IPS DF 4.7 (cell line): ENCODE measurements at regions not wholly inside any gene's neighbourhood (a gene's known extent, or its start where the extent isn't known, plus 50 kb on each side); places are given as distances from the start of the nearest gene placed in this dataset.
A peak's percentile ranks its signal among the peaks of the same experiment; 100 is the strongest.

Source experiments
- DNase-seq: peaks from one replicate; pipeline ENCODE4 v3.0.0-alpha.2; 2013; ENCODE audit warnings: low spot score; ENCODE audit errors: extremely low read depth

- DNase-seq, result no peak
Measured at GRCh38 chr16:81185416-81185815, 53.1 kb upstream of the BCO1 start.

DNA sequence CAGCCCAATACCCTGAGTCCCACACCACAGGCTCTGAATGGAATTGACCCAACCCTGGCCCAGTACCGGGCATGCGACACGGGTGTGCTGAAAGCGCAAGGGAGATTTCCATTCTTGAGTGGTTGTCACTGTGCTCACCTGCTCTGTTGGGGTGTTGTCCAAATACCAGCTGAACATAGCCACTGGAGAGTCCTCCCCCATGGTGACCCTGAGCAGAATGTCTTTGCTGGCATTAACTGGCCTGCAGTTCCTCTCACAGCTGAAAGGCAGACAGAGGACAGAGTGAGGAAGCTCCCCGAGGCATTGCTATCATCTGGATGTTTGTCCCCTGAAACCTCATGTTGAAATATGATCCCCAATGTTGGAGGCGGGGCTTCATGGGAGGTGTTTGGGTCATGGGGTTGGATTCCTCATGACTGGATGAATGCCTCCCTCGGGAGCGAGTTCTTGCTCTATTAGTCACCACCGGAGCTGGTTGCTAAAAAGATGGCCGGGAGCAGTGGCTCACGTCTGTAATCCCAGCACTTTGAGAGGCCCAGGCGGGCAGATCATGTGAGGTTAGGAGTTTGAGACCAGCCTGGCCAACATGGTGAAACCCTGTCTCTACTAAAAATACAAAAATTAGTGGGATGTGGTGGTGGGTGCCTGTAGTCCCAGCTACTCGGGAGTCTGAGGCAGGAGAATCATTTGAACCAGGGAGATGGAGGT, 57.3 kb upstream of the BCO1 start:
- peak; percentile 92 for DNase-seq

- DNase-seq, result no peak
Measured at GRCh38 chr16:81180578-81180977, 57.9 kb upstream of the BCO1 start.

- DNase-seq, result no peak
Measured at GRCh38 chr16:81179219-81179618, 59.3 kb upstream of the BCO1 start.

DNA sequence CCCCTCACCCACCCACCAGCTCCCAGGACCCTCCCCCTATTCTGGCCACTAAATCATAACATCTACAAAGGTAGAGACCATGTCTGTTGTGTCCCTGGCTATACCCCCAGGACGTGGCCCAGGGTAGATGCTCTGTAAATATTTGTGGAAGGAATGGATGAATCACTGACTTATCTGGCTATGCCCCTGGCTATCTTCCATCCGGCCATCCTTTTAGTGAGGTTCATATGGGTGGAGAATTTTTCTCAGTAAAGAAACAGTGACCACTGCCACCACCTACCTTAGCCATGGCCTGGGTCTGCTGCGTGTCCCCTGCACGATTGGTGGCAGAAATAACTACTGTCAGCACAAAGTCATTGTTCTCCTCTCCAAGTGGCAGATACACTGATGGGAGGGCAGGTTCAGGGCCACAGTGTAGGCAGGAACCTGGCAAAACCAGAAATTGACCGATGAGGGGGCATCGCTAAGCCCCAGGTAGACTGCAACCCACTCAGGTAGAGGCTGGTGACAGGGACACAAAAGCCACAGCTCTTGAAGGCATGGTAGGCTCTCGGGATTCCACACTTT, 63.1 kb upstream of the BCO1 start:
- DNase-seq, result no peak

DNA sequence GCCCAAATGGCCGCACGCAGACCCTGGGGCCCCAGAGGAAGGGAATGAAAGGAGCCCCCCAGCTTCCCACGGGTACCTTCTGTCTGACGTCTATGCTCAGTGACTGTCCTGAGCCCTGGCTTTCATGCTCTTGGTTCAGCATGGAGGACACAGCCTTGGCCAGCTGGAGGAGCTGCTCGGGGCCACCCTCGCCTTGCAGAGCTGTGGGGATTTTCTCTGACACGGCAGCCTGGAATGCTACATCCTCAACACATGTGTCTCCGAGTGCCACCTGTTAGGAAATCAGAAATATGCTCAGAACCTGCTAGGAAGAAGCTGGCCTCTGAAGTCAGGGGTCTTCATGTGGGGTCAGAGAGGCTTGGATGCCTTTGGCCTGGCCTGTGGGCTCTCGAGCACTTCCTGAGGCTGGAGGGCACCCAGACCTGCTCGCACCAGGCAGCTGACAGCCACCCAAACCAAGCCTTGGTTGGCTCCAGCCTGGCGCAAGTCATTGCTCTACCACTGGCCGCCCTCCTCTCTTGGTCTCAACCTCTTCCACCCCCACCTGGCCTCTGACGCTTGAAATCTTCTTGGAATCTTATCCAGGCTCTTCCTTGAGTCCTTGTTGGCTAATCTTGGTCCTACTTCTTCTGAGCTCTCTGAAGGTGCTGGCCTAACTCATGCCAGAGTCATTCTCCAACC, 63.7 kb upstream of the BCO1 start:
- DNase-seq, result no peak

GRCh38 chr16:81172769-81173658, 65.5 kb upstream of the BCO1 start:
- no peak for DNase-seq

DNA sequence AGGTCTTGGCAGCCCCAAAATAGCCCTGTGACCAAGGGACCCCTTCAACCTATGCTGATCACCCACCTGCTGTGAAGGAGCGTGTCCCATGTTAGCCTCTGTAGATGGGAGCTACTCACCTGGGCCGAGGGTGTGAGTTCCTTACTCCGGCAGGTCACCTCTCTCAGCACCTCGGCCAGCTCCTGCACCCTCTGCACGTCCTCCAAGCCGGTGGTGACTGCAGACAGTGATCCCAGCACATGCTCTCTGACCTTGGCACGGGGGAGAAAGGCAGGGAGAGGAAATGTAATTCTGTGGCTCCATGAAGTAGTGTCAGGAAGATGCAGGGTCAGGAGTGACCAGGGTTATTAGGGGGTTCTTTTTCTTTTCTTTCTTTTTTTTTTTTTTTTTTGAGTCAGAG, 67.7 kb upstream of the BCO1 start:
- DNase-seq, result no peak

DNA sequence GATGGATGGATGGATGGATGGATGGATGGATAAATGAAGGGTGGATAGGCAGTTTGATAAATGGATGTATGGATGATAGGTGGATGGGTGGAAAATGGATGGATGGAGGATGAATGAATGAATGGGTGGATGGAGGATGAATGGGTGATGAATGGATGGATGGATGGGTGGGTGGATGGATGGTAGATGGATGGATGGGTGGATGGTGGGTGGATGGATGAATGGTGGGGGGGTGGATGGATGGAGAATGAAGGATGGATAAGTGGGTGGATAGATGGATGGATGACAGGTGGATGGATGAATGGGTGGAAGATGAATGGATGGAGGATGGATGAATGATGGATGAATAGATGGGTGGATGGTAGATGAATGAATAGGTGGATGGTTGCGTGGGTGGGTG, 70.1 kb upstream of the BCO1 start:
- DNase-seq, result no peak

- no peak for DNase-seq
Measured at GRCh38 chr16:81167851-81168250, 70.6 kb upstream of the BCO1 start.

DNA sequence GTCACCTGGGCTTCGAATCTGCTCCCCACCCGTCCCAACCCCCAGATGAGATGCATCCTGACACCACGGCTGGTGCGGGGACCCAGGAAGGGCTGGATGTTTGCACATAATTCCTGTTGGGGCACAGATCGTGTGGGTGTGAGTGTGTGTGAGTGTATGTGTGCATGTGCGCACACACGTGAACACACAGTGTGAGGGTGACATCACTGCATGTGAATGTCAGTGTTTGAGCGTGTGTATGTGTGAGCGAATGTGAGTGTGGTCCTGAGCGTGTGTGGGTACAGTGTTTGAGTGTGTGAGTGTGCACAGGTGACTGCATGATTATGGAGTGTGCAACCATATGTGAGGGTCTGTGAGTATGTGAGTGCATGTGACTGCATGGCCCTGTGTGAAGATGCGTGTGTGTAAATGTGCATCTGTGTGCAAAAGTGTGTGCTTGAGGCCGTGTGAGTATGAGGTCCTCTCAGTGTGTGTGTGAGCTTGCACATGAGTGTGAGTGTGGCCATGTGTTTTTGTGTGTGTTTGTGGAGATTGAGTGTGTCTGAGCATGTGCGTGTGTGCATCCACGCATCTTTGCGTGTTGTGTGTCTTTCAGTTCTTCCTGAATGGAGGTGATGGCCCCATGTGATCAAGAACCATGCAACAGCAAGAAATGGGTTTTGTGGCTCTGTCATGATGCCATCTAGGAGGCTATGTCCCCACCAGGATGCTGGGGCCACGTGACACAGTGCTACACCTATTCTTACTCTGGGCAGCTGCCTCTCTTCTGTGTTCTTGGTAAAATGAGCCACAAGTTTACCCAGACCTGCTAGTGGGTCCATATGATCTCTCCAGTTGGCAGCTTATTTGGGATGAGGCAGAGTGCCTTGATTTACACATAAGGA, 70.5 kb upstream of the GCSH start:
- DNase-seq, result no peak

DNA sequence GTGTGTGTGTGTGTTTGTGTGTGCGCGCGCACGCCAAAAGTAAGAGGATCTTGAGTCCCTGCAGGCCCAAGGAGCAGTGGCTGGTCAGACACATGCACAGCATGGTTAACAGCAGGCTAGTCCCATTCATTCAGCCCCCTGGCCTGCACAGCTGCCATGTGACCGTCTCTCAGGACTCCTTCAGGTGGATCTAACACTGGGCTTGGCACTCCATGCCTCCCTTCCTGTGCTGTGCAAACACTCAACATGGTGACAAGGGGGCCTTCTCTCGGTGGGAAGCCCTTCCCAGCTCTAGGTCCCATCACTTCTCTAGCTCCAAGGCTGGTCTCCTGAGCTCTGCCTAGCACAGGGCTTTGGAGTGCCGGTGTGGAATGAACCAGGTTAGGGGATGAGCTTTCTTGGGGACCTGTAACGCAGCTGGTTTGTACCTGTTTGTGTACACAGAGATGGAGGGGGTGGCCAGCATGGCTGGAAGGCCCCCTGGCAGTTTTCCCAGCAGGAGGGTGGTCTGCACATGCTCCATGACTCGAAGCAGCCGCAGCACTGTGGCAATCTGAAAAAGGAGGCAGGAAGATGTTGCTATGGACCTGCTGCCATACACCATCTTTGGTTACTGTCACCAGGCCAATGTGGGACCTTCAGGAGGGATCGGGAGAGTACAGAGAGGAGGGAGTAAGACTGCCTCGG, 69.4 kb upstream of the GCSH start:
- no peak for DNase-seq

DNA sequence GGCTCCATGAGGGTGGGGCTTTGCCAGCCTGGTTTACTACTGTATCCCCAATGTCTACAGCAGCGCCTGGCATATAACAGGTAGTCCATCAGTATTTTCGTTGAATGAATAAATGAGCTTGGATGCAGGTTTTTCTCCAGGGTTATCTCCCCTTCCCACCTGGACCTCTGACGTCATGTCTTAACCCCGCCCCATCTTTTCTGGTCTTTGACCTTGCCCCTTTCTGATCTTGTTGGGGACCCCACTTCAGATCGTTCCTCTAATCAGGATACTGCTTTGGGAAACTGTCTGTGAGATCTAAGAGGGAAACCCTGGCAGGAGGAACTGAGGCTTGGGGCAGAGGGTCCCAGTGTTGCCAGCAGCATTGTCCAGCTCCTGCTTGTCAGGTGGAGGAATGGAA, 68.8 kb upstream of the GCSH start:
- DNase-seq, result no peak

DNA sequence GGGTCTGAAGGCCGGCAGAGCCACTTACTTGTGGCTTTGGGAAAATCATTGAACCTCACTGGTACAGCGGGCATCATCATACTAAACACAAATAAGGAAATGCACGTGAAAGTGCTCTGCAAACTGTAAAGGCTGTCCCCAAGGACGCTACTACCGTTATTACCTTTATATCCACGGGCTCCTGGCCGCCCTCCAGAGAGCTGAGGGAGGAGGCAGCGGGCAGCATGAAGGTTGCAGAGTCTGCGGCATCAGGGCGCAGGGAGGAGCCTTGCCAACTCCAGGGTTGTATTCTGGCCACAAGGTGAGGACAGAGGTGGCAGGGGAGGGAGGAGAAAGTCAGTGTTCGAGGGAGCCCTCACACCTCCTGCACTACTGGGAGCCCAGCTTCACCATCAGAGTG, 68.3 kb upstream of the GCSH start:
- no peak for DNase-seq

GRCh38 chr16:81163671-81164070, 67.5 kb upstream of the GCSH start:
- no peak for DNase-seq

DNA sequence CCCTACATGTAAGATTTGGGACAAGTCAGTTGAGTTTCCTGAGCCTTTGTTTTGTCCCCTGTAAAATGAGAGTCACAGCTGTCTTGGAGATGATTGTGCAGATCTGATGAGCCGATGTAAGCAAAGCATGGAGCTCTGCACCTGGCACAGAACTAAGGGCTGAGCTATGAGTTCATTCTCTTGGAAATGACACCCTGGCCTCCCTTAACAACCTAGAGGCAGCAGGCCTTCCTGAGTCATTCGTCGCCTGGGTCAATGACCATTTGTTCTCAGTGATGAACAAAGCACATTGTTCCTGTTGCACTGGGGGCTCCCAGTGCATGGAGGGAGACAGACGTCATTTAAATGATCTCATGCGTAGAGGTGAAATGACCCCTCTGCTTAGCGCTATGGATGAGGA, 62.8 kb upstream of the GCSH start:
- DNase-seq, result no peak

GRCh38 chr16:81155769-81156168, 59.6 kb upstream of the GCSH start:
- DNase-seq, result no peak

- no peak for DNase-seq
Measured at GRCh38 chr16:81151648-81152310, 55.6 kb upstream of the GCSH start.

DNA sequence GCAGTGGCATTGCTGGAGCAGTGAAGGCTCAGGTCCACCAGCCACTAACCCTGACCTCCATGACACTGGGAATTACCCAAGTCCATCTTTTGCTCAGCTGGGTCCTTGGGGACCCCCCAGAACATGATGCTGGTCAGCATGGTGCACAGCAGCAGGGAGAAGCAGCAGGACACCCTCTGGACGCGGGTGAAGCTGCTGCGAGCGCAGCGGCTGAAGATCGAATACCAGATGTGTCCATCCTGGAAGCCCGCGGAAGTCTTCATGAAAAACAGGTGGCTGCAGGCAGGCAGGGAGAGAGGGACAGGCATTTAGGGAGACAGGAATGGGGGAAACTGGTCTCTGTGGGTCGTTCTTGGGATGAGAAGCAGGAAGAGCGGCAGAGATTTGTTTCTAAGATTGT, 53.4 kb upstream of the GCSH start:
- DNase-seq, result no peak

DNA sequence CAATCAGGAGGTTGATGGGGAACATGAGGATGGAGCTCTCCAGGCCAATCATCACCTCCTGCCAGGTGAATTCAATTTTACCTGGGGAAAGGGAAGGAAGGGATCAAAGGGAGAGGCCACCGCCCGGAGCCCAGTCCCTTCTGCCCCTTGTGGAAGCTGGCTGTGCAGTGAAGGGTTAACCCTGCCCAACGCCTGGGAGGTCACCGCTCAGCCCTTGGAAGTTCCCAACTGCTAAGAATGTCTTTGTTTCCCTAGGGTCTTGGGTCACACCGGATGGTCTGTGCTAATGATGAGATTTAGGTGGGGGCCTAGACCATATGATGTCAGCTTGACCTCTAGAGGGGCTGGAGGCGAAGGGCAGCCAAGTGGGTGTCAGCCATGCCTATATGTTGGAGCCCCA, 52.1 kb upstream of the GCSH start:
- no peak for DNase-seq
